ENCODE measurements at regions not wholly inside any gene's neighbourhood (a gene's known extent, or its start where the extent isn't known, plus 50 kb on each side); places are given as distances from the start of the nearest gene placed in this dataset.

- no peaks in the 10 kb centered on the region for H3K9me3 ChIP-seq (ENCODE audit: low read depth)
- no peaks in the 10 kb centered on the region for H3K27me3 ChIP-seq
- H2AFZ ChIP-seq, result no peak overlapping the region
- H3K27ac ChIP-seq, result no peak overlapping the region
- H3K4me1 ChIP-seq (ENCODE audit: insufficient read depth), result no peaks in the 10 kb centered on the region
- DNase-seq (ENCODE audit: low spot score), result no peak
- H3K9me2 ChIP-seq (replicated peaks; ENCODE audit: insufficient read depth), result no peaks in the 10 kb centered on the region
- no peaks in the 10 kb centered on the region for H4K20me1 ChIP-seq (ENCODE audit: insufficient read depth, poor library complexity, severe bottlenecking)
- WGBS (ENCODE audit: low lambda C conversion rate, missing lambda C conversion rate), result 88% methylated on average over 7 of the region's 7 CpGs
- H3K79me2 ChIP-seq, result no peaks in the 10 kb centered on the region
- no peaks in the 10 kb centered on the region for H3K36me3 ChIP-seq (replicated peaks; ENCODE audit: insufficient read depth, low read depth)
- H3K4me2 ChIP-seq, result no peak overlapping the region
- H3K4me3 ChIP-seq, result no peak overlapping the region
- TF ChIP-seq CTCF (IDR thresholded peaks at IDR 0.05; ENCODE audit: poor library complexity) (no peak), EZH2 (IDR thresholded peaks at IDR 0.05; ENCODE audit: borderline replicate concordance) (no peak), EZH2phosphoT487 (IDR thresholded peaks at IDR 0.05; ENCODE audit: low read depth, severe bottlenecking, unreplicated experiment) (no peak)
These were observed 746.5 kb upstream of the ADAMTS5 start for GRCh38 chr21:27713154-27714109.

GRCh38 chr21:27704567-27705166 lies 737.8 kb upstream of the ADAMTS5 start:
- Histone ChIP-seq H4K20me1 (ENCODE audit: insufficient read depth, poor library complexity, severe bottlenecking) (no peaks in the 10 kb centered on the region), H3K27ac (no peak overlapping the region), H3K4me1 (ENCODE audit: insufficient read depth) (no peaks in the 10 kb centered on the region), H3K9me2 (replicated peaks; ENCODE audit: insufficient read depth) (no peaks in the 10 kb centered on the region), H3K36me3 (replicated peaks; ENCODE audit: insufficient read depth, low read depth) (no peaks in the 10 kb centered on the region), H3K27me3 (no peaks in the 10 kb centered on the region), H3K4me2 (no peak overlapping the region), H3K79me2 (no peaks in the 10 kb centered on the region), H3K9me3 (ENCODE audit: low read depth) (no peaks in the 10 kb centered on the region), H2AFZ (no peak overlapping the region), H3K4me3 (no peak overlapping the region)
- no peak for DNase-seq (ENCODE audit: low spot score)
- 94% methylated on average over 8 of the region's 8 CpGs for WGBS (ENCODE audit: low lambda C conversion rate, missing lambda C conversion rate)
- TF ChIP-seq EZH2phosphoT487 (IDR thresholded peaks at IDR 0.05; ENCODE audit: low read depth, severe bottlenecking, unreplicated experiment), result no peak
- no peak for TF ChIP-seq CTCF (IDR thresholded peaks at IDR 0.05; ENCODE audit: poor library complexity)
- no peak for TF ChIP-seq EZH2 (IDR thresholded peaks at IDR 0.05; ENCODE audit: borderline replicate concordance)

GRCh38 chr21:27703791-27704190 lies 736.9 kb upstream of the ADAMTS5 start:
- H3K4me2 ChIP-seq, result no peak overlapping the region
- H4K20me1 ChIP-seq (ENCODE audit: insufficient read depth, poor library complexity, severe bottlenecking), result no peaks in the 10 kb centered on the region
- no peaks in the 10 kb centered on the region for H3K36me3 ChIP-seq (replicated peaks; ENCODE audit: insufficient read depth, low read depth)
- DNase-seq (ENCODE audit: low spot score), result no peak
- no peak overlapping the region for H3K27ac ChIP-seq
- 79% methylated on average over 4 of the region's 4 CpGs for WGBS (ENCODE audit: low lambda C conversion rate, missing lambda C conversion rate)
- H3K4me1 ChIP-seq (ENCODE audit: insufficient read depth), result no peaks in the 10 kb centered on the region
- no peak overlapping the region for H2AFZ ChIP-seq
- TF ChIP-seq EZH2 (IDR thresholded peaks at IDR 0.05; ENCODE audit: borderline replicate concordance), result no peak
- TF ChIP-seq EZH2phosphoT487 (IDR thresholded peaks at IDR 0.05; ENCODE audit: low read depth, severe bottlenecking, unreplicated experiment), result no peak
- no peak for TF ChIP-seq CTCF (IDR thresholded peaks at IDR 0.05; ENCODE audit: poor library complexity)
- H3K9me2 ChIP-seq (replicated peaks; ENCODE audit: insufficient read depth), result no peaks in the 10 kb centered on the region
- no peaks in the 10 kb centered on the region for H3K9me3 ChIP-seq (ENCODE audit: low read depth)
- H3K27me3 ChIP-seq, result no peaks in the 10 kb centered on the region
- no peak overlapping the region for H3K4me3 ChIP-seq
- H3K79me2 ChIP-seq, result no peaks in the 10 kb centered on the region
